ENCODE measurements at regions not wholly inside any gene's neighbourhood (a gene's known extent, or its start where the extent isn't known, plus 50 kb on each side); places are given as distances from the start of the nearest gene placed in this dataset.

GRCh38 chr1:56156971-56157876 lies 422.1 kb downstream of the PLPP3 start:
- DNase-seq, result no peak
- TF ChIP-seq GATA1 (IDR thresholded peaks at IDR 0.05; ENCODE audit: low read depth, low read length) (no peak), POLR2A (IDR thresholded peaks at IDR 0.05; ENCODE audit: low read length) (no peak)

- DNase-seq, result no peak
- TF ChIP-seq GATA1 (IDR thresholded peaks at IDR 0.05; ENCODE audit: low read depth, low read length) (no peak), POLR2A (IDR thresholded peaks at IDR 0.05; ENCODE audit: low read length) (no peak)
Observed at GRCh38 chr1:56153276-56153675, 426.1 kb downstream of the PLPP3 start.

- TF ChIP-seq GATA1 (IDR thresholded peaks at IDR 0.05; ENCODE audit: low read depth, low read length), result no peak
- TF ChIP-seq POLR2A (IDR thresholded peaks at IDR 0.05; ENCODE audit: low read length), result no peak
Observed at GRCh38 chr1:56152635-56153034, 426.7 kb downstream of the PLPP3 start.

GRCh38 chr1:56151402-56151801 lies 428.0 kb downstream of the PLPP3 start:
- TF ChIP-seq POLR2A (IDR thresholded peaks at IDR 0.05; ENCODE audit: low read length), result no peak
- TF ChIP-seq GATA1 (IDR thresholded peaks at IDR 0.05; ENCODE audit: low read depth, low read length), result no peak
- no peak for DNase-seq

More at GRCh38 chr1:56152635-56153034, 426.7 kb downstream of the PLPP3 start:
- DNase-seq, result no peak

GRCh38 chr1:56150441-56151215 lies 428.7 kb downstream of the PLPP3 start:
- no peak for TF ChIP-seq POLR2A (IDR thresholded peaks at IDR 0.05; ENCODE audit: low read length)
- no peak for TF ChIP-seq GATA1 (IDR thresholded peaks at IDR 0.05; ENCODE audit: low read depth, low read length)
- no peak for DNase-seq

- no peak for TF ChIP-seq POLR2A (IDR thresholded peaks at IDR 0.05; ENCODE audit: low read length)
- TF ChIP-seq GATA1 (IDR thresholded peaks at IDR 0.05; ENCODE audit: low read depth, low read length), result no peak
- no peak for DNase-seq
Observed at GRCh38 chr1:56149761-56150160, 429.6 kb downstream of the PLPP3 start.

- DNase-seq, result no peak
- no peak for TF ChIP-seq GATA1 (IDR thresholded peaks at IDR 0.05; ENCODE audit: low read depth, low read length)
- no peak for TF ChIP-seq POLR2A (IDR thresholded peaks at IDR 0.05; ENCODE audit: low read length)
Observed at GRCh38 chr1:56148326-56149193, 430.8 kb downstream of the PLPP3 start.

GRCh38 chr1:56147459-56147858 lies 431.9 kb downstream of the PLPP3 start:
- TF ChIP-seq GATA1 (IDR thresholded peaks at IDR 0.05; ENCODE audit: low read depth, low read length), result no peak
- DNase-seq, result no peak

GRCh38 chr1:56147034-56147433 lies 432.3 kb downstream of the PLPP3 start:
- no peak for TF ChIP-seq GATA1 (IDR thresholded peaks at IDR 0.05; ENCODE audit: low read depth, low read length)
- no peak for TF ChIP-seq POLR2A (IDR thresholded peaks at IDR 0.05; ENCODE audit: low read length)
- DNase-seq, result no peak

- DNase-seq, result no peak
- TF ChIP-seq GATA1 (IDR thresholded peaks at IDR 0.05; ENCODE audit: low read depth, low read length) (no peak), POLR2A (IDR thresholded peaks at IDR 0.05; ENCODE audit: low read length) (no peak)
Observed at GRCh38 chr1:56146449-56146848, 432.9 kb downstream of the PLPP3 start.

- DNase-seq, result no peak
- TF ChIP-seq POLR2A (IDR thresholded peaks at IDR 0.05; ENCODE audit: low read length), result no peak
- no peak for TF ChIP-seq GATA1 (IDR thresholded peaks at IDR 0.05; ENCODE audit: low read depth, low read length)
Observed at GRCh38 chr1:56145581-56145980, 433.8 kb downstream of the PLPP3 start.

GRCh38 chr1:56142301-56142700 lies 437.1 kb downstream of the PLPP3 start:
- no peak for TF ChIP-seq POLR2A (IDR thresholded peaks at IDR 0.05; ENCODE audit: low read length)
- TF ChIP-seq GATA1 (IDR thresholded peaks at IDR 0.05; ENCODE audit: low read depth, low read length), result no peak

GRCh38 chr1:56139836-56140235 lies 439.5 kb downstream of the PLPP3 start:
- DNase-seq, result no peak
- TF ChIP-seq POLR2A (IDR thresholded peaks at IDR 0.05; ENCODE audit: low read length) (no peak), GATA1 (IDR thresholded peaks at IDR 0.05; ENCODE audit: low read depth, low read length) (no peak)

More at GRCh38 chr1:56142301-56142700, 437.1 kb downstream of the PLPP3 start:
- DNase-seq, result no peak

All from erythroblast (primary cell).